ENCODE measurements at regions not wholly inside any gene's neighbourhood (a gene's known extent, or its start where the extent isn't known, plus 50 kb on each side); places are given as distances from the start of the nearest gene placed in this dataset.
"Not testable (repeated sequence)": the region's sequence is repeated elsewhere in the genome, so short reads cannot be mapped to it uniquely, and the experiment has no call there.

GRCh38 chr3:154902495-154902894 is 177.6 kb upstream of the MME start:
- not testable (repeated sequence) for H3K9me3 Mint-ChIP-seq, H3K4me3 Mint-ChIP-seq, DNase-seq

GRCh38 chr3:154901278-154901677 is 178.8 kb upstream of the MME start:
- H3K4me1 Mint-ChIP-seq = no peaks in the 10 kb centered on the region
- DNase-seq = no peak
- H3K27ac Mint-ChIP-seq = no peak overlapping the region
- no peaks in the 10 kb centered on the region for H3K36me3 Mint-ChIP-seq (ENCODE audit: low read depth)
- H3K9me3 Mint-ChIP-seq = no peaks in the 10 kb centered on the region
- H3K4me3 Mint-ChIP-seq = no peak overlapping the region
- H3K27me3 Mint-ChIP-seq = no peaks in the 10 kb centered on the region
- intact Hi-C loops (cut with micrococcal nuclease) = no loop called here

More at GRCh38 chr3:154902495-154902894, 177.6 kb upstream of the MME start:
- intact Hi-C loops (cut with micrococcal nuclease); H3K36me3 Mint-ChIP-seq (ENCODE audit: low read depth); H3K27ac Mint-ChIP-seq; H3K4me1 Mint-ChIP-seq; H3K27me3 Mint-ChIP-seq: not testable (repeated sequence)

- Mint-ChIP-seq H3K27ac (no peak overlapping the region), H3K4me1 (no peaks in the 10 kb centered on the region), H3K27me3 (no peaks in the 10 kb centered on the region), H3K4me3 (no peak overlapping the region), H3K36me3 (ENCODE audit: low read depth) (no peaks in the 10 kb centered on the region), H3K9me3 (no peaks in the 10 kb centered on the region)
- intact Hi-C loops (cut with micrococcal nuclease) = no loop called here
- no peak for DNase-seq
Observed at GRCh38 chr3:154900816-154901215, 179.3 kb upstream of the MME start.

- Mint-ChIP-seq H3K4me1 (no peaks in the 10 kb centered on the region), H3K36me3 (ENCODE audit: low read depth) (no peaks in the 10 kb centered on the region), H3K27me3 (no peaks in the 10 kb centered on the region), H3K9me3 (no peaks in the 10 kb centered on the region), H3K27ac (no peak overlapping the region), H3K4me3 (no peak overlapping the region)
- intact Hi-C loops (cut with micrococcal nuclease) = no loop called here
- DNase-seq = no peak
Observed at GRCh38 chr3:154898916-154899315, 181.2 kb upstream of the MME start.

- Mint-ChIP-seq H3K9me3 (no peaks in the 10 kb centered on the region), H3K4me1 (no peaks in the 10 kb centered on the region), H3K27me3 (no peaks in the 10 kb centered on the region), H3K27ac (no peak overlapping the region), H3K4me3 (no peak overlapping the region), H3K36me3 (ENCODE audit: low read depth) (no peaks in the 10 kb centered on the region)
- no peak for DNase-seq
- intact Hi-C loops (cut with micrococcal nuclease) = no loop called here
Observed at GRCh38 chr3:154898443-154898842, 181.7 kb upstream of the MME start.

GRCh38 chr3:154893813-154894212 is 186.3 kb upstream of the MME start:
- H3K4me3 Mint-ChIP-seq = no peak overlapping the region
- no peaks in the 10 kb centered on the region for H3K36me3 Mint-ChIP-seq (ENCODE audit: low read depth)
- H3K27ac Mint-ChIP-seq = no peak overlapping the region
- peaks cover 4% of the 10 kb centered on the region for H3K9me3 Mint-ChIP-seq
- DNase-seq = no peak
- intact Hi-C loops (cut with micrococcal nuclease) = no loop called here
- no peaks in the 10 kb centered on the region for H3K27me3 Mint-ChIP-seq
- H3K4me1 Mint-ChIP-seq = no peaks in the 10 kb centered on the region

- Mint-ChIP-seq H3K4me3 (no peak overlapping the region), H3K9me3 (peaks cover 6% of the 10 kb centered on the region)
- intact Hi-C loops (cut with micrococcal nuclease) = no loop called here
Observed at GRCh38 chr3:154889227-154889634, 190.9 kb upstream of the MME start.

GRCh38 chr3:154887869-154888268 is 192.2 kb upstream of the MME start:
- Mint-ChIP-seq H3K27ac (no peak overlapping the region), H3K27me3 (no peaks in the 10 kb centered on the region), H3K4me1 (no peaks in the 10 kb centered on the region), H3K9me3 (peaks cover 6% of the 10 kb centered on the region), H3K36me3 (ENCODE audit: low read depth) (no peaks in the 10 kb centered on the region), H3K4me3 (no peak overlapping the region)
- no peak for DNase-seq
- intact Hi-C loops (cut with micrococcal nuclease) = no loop called here

More at GRCh38 chr3:154889227-154889634, 190.9 kb upstream of the MME start:
- Mint-ChIP-seq H3K36me3 (ENCODE audit: low read depth) (no peaks in the 10 kb centered on the region), H3K4me1 (no peaks in the 10 kb centered on the region), H3K27me3 (no peaks in the 10 kb centered on the region), H3K27ac (no peak overlapping the region)
- DNase-seq = no peak

- Mint-ChIP-seq H3K4me1 (no peaks in the 10 kb centered on the region), H3K27me3 (no peaks in the 10 kb centered on the region), H3K36me3 (ENCODE audit: low read depth) (no peaks in the 10 kb centered on the region), H3K27ac (no peak overlapping the region), H3K4me3 (no peak overlapping the region), H3K9me3 (peaks cover 6% of the 10 kb centered on the region)
- DNase-seq = no peak
- intact Hi-C loops (cut with micrococcal nuclease) = no loop called here
Observed at GRCh38 chr3:154886437-154886836, 193.7 kb upstream of the MME start.

GRCh38 chr3:154885418-154885817 is 194.7 kb upstream of the MME start:
- intact Hi-C loops (cut with micrococcal nuclease) = no loop called here
- H3K36me3 Mint-ChIP-seq (ENCODE audit: low read depth) = no peaks in the 10 kb centered on the region
- no peak for DNase-seq
- H3K4me1 Mint-ChIP-seq = no peaks in the 10 kb centered on the region
- peaks cover 6% of the 10 kb centered on the region for H3K9me3 Mint-ChIP-seq
- no peak overlapping the region for H3K27ac Mint-ChIP-seq
- H3K4me3 Mint-ChIP-seq = no peak overlapping the region
- no peaks in the 10 kb centered on the region for H3K27me3 Mint-ChIP-seq

GRCh38 chr3:154884952-154885351 is 195.2 kb upstream of the MME start:
- no peak for DNase-seq
- H3K4me3 Mint-ChIP-seq = no peak overlapping the region

GRCh38 chr3:154875142-154875541 is 205.0 kb upstream of the MME start:
- Mint-ChIP-seq H3K36me3 (ENCODE audit: low read depth) (no peaks in the 10 kb centered on the region), H3K9me3 (no peaks in the 10 kb centered on the region), H3K27me3 (no peaks in the 10 kb centered on the region), H3K4me3 (no peak overlapping the region), H3K4me1 (no peaks in the 10 kb centered on the region), H3K27ac (no peak overlapping the region)
- DNase-seq = no peak
- intact Hi-C loops (cut with micrococcal nuclease) = no loop called here

More at GRCh38 chr3:154884952-154885351, 195.2 kb upstream of the MME start:
- H3K27ac Mint-ChIP-seq = no peak overlapping the region
- H3K27me3 Mint-ChIP-seq = no peaks in the 10 kb centered on the region
- no peaks in the 10 kb centered on the region for H3K36me3 Mint-ChIP-seq (ENCODE audit: low read depth)
- no peaks in the 10 kb centered on the region for H3K4me1 Mint-ChIP-seq
- H3K9me3 Mint-ChIP-seq = peaks cover 6% of the 10 kb centered on the region
- intact Hi-C loops (cut with micrococcal nuclease) = no loop called here

- intact Hi-C loops (cut with micrococcal nuclease) = no loop called here
- no peaks in the 10 kb centered on the region for H3K36me3 Mint-ChIP-seq (ENCODE audit: low read depth)
- H3K27ac Mint-ChIP-seq = no peak overlapping the region
- no peak for DNase-seq
- no peaks in the 10 kb centered on the region for H3K27me3 Mint-ChIP-seq
- H3K4me1 Mint-ChIP-seq = no peaks in the 10 kb centered on the region
- no peaks in the 10 kb centered on the region for H3K9me3 Mint-ChIP-seq
- H3K4me3 Mint-ChIP-seq = no peak overlapping the region
Observed at GRCh38 chr3:154872696-154873095, 207.4 kb upstream of the MME start.

- Mint-ChIP-seq H3K4me3 (no peak overlapping the region), H3K36me3 (ENCODE audit: low read depth) (no peaks in the 10 kb centered on the region), H3K27me3 (no peaks in the 10 kb centered on the region), H3K27ac (no peak overlapping the region), H3K4me1 (no peaks in the 10 kb centered on the region), H3K9me3 (no peaks in the 10 kb centered on the region)
- DNase-seq = no peak
- intact Hi-C loops (cut with micrococcal nuclease) = no loop called here
Observed at GRCh38 chr3:154872074-154872473, 208.0 kb upstream of the MME start.

- intact Hi-C loops (cut with micrococcal nuclease) = no loop called here
- DNase-seq = no peak
- no peaks in the 10 kb centered on the region for H3K4me1 Mint-ChIP-seq
- H3K27me3 Mint-ChIP-seq = no peaks in the 10 kb centered on the region
- H3K36me3 Mint-ChIP-seq (ENCODE audit: low read depth) = no peaks in the 10 kb centered on the region
- no peaks in the 10 kb centered on the region for H3K9me3 Mint-ChIP-seq
- H3K4me3 Mint-ChIP-seq = no peak overlapping the region
- no peak overlapping the region for H3K27ac Mint-ChIP-seq
Observed at GRCh38 chr3:154864947-154865346, 215.2 kb upstream of the MME start.

Measured in activated CD4-positive, alpha-beta T cell treated with anti-CD3 and anti-CD28 coated beads, Interleukin-2, amount 10 ng/mL, durations not matched to agents 24 days and 14 days (primary cell).